Ascending aorta (tissue), 2 donors: ENCODE measurements at regions not wholly inside any gene's neighbourhood (a gene's known extent, or its start where the extent isn't known, plus 50 kb on each side); places are given as distances from the start of the nearest gene placed in this dataset.

Experiments
- DNase-seq, 2 donors: peaks; one replicate each; pipeline ENCODE4 v3.0.0-alpha.2; 2019; ENCODE audit warnings: low spot score in 2 of 2
- H3K27ac ChIP-seq, 2 donors: fragments of 200-600 bp; sonication (generic); one replicate each; pipeline ENCODE4 v1.5.1; 2016 to 2017; ENCODE audit warnings: mild to moderate bottlenecking in 1 of 2
- H3K27me3 ChIP-seq: fragments of 200-600 bp; sonication (generic); one replicate; pipeline ENCODE4 v1.5.1; 2017
- H3K36me3 ChIP-seq, 2 donors: fragments of 200-600 bp; sonication (generic); one replicate each; pipeline ENCODE4 v1.5.1; 2016
- H3K4me1 ChIP-seq, 2 donors: fragments of 200-600 bp; sonication (generic); one replicate each; pipeline ENCODE4 v1.5.1; 2016 to 2017; ENCODE audit warnings: mild to moderate bottlenecking in 1 of 2
- H3K4me3 ChIP-seq, 2 donors: fragments of 200-600 bp; sonication (generic); one replicate each; pipeline ENCODE4 v1.5.1; 2016 to 2017; ENCODE audit warnings: mild to moderate bottlenecking in 1 of 2
- H3K9me3 ChIP-seq, 2 donors: fragments of 200-600 bp; sonication (generic); one replicate each; pipeline ENCODE4 v1.5.1; 2016
- intact Hi-C: fragments of 100-400 bp; cut with DNase I; formaldehyde crosslinking; loops from one replicate; pipeline ENCODE4 v1.15.1; 2023
- TF ChIP-seq, protein P1 (sequence below), 3 experiments: fragments of 200-600 bp in 2 of 3; fragments of 450-650 bp in 1 of 3; sonication (generic) in 2 of 3; IDR thresholded peaks; one replicate each; pipeline ENCODE4 v1.5.1; 2016 to 2019; ENCODE audit warnings: antibody characterized with exemption in 3 of 3, mild to moderate bottlenecking in 1 of 3, moderate library complexity in 1 of 3

DNA sequence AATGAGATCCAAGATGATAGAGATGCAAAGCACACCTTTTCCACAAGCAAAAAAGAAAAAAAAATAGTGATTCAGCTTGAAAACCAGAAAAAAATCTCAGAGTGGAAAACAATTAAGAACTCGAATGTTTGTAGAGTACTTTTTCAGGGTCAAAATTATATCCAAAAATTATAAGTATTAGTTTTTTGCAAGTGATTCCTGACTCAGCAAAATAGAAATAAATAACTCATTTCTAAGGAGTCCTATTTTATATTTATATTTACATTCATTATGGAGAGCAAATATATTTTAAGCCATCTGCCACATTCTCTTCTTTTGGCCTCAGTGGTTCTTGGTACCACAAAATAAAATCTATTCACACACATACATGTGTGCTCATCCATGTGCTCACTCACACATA is 1011.8 kb upstream of the ARRDC3 start:
- Histone ChIP-seq H3K4me3 (no peak overlapping the region), H3K4me1 (no peaks in the 10 kb centered on the region), H3K9me3 (no peaks in the 10 kb centered on the region), H3K27ac (no peak overlapping the region), H3K36me3 (no peaks in the 10 kb centered on the region), H3K27me3 (no peaks in the 10 kb centered on the region)
- TF ChIP-seq, protein P1, sequence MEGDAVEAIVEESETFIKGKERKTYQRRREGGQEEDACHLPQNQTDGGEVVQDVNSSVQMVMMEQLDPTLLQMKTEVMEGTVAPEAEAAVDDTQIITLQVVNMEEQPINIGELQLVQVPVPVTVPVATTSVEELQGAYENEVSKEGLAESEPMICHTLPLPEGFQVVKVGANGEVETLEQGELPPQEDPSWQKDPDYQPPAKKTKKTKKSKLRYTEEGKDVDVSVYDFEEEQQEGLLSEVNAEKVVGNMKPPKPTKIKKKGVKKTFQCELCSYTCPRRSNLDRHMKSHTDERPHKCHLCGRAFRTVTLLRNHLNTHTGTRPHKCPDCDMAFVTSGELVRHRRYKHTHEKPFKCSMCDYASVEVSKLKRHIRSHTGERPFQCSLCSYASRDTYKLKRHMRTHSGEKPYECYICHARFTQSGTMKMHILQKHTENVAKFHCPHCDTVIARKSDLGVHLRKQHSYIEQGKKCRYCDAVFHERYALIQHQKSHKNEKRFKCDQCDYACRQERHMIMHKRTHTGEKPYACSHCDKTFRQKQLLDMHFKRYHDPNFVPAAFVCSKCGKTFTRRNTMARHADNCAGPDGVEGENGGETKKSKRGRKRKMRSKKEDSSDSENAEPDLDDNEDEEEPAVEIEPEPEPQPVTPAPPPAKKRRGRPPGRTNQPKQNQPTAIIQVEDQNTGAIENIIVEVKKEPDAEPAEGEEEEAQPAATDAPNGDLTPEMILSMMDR (IDR thresholded peaks at IDR 0.05), result no peak
- intact Hi-C loops, result no loop called here
- DNase-seq, result no peak

DNA sequence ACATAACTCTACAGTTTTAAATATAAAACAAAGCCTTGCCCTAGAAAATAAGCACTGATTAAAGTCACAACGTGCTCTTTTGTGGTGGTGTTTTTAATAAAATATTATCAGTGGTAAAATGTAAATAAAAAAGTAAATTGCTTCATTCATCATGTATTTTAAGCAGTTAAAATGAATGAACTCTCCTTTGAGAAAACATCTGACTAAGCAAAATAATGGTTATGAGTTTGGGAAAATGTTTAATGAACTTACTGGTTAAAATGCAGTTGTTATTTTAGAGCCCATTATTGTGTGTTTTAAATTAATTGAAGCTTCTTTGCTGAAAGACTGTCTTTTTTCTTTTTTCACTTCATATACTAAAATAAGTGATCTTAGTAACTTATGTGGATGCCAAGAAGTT is 1007.5 kb upstream of the ARRDC3 start:
- intact Hi-C loops, result no loop called here
- no peaks in the 10 kb centered on the region for H3K4me1 ChIP-seq
- DNase-seq, result no peak
- no peaks in the 10 kb centered on the region for H3K9me3 ChIP-seq
- H3K36me3 ChIP-seq, result no peaks in the 10 kb centered on the region
- H3K27me3 ChIP-seq, result no peaks in the 10 kb centered on the region
- no peak overlapping the region for H3K27ac ChIP-seq
- TF ChIP-seq, protein P1 (IDR thresholded peaks at IDR 0.05), result no peak
- no peak overlapping the region for H3K4me3 ChIP-seq

DNA sequence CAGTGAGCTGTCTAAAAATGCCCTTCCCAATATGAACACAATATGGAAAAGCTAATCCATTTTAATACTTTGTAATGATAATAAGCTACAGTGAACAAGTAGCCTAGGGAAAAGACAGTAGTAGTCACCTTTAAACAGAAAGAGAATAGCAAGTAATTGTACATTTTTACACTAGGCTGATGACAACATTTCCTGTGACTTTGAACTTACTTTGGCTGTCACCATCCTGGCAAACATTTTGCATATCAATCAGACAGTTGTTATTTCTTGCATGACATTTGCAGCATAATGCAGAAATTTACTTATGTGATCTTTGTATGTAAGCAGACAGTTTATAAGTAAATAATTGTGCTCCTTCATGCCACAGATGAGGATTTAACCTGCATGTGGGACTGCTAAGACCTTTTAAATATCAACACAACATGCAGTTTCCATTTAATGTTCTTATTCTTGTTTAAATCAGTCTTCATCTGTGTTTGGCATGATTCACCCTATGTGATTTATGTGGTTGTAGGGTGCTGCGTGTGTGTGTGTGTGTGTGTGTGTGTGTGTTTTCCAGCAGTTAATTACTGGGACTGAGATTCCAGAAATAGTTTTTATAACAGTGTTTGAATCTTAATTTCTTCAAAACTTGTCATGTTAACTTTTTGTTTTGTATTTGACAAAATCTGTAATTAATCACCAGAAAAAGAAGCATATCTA is 997.1 kb upstream of the ARRDC3 start:
- no peaks in the 10 kb centered on the region for H3K9me3 ChIP-seq
- H3K36me3 ChIP-seq, result no peaks in the 10 kb centered on the region
- intact Hi-C loops, result no loop called here
- TF ChIP-seq, protein P1 (IDR thresholded peaks at IDR 0.05), result no peak
- DNase-seq, result no peak
- H3K27me3 ChIP-seq, result no peaks in the 10 kb centered on the region
- no peak overlapping the region for H3K27ac ChIP-seq
- no peak overlapping the region for H3K4me3 ChIP-seq
- H3K4me1 ChIP-seq, result no peaks in the 10 kb centered on the region

DNA sequence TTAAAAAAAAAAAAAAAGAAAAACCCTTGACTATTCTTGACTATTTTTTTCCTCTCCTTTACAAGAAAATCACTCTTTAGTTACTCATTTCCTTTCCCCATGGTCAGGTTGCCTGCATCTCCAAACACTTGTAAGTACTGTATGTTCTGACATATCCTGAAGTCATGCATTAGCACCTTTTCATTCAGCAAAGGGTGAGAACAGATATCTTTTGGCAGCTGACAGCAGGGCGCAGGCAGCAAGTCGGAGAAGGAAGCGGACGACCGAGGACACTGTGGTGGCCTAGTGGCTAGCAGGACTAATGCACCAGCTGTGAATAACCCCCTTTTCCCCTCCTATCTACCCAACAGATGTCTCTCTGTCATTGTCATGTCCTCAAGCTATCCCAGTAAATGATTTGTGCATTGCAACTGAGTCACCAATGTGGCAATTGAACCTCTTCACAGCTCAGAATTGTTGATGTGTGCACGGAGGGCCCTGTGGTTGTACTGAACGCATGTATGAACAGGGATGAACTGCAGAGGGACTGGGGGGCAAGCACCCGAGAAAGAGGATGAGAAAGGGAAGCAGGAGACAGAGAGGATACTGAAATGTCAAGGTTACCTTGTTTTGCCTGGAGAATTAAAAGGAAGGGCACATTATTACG is 996.0 kb upstream of the ARRDC3 start:
- no peak overlapping the region for H3K4me3 ChIP-seq
- H3K4me1 ChIP-seq, result no peaks in the 10 kb centered on the region
- no peaks in the 10 kb centered on the region for H3K9me3 ChIP-seq
- no peak overlapping the region for H3K27ac ChIP-seq
- no peaks in the 10 kb centered on the region for H3K36me3 ChIP-seq
- DNase-seq, result no peak
- intact Hi-C loops, result no loop called here
- TF ChIP-seq, protein P1 (IDR thresholded peaks at IDR 0.05), result no peak
- H3K27me3 ChIP-seq, result no peaks in the 10 kb centered on the region

DNA sequence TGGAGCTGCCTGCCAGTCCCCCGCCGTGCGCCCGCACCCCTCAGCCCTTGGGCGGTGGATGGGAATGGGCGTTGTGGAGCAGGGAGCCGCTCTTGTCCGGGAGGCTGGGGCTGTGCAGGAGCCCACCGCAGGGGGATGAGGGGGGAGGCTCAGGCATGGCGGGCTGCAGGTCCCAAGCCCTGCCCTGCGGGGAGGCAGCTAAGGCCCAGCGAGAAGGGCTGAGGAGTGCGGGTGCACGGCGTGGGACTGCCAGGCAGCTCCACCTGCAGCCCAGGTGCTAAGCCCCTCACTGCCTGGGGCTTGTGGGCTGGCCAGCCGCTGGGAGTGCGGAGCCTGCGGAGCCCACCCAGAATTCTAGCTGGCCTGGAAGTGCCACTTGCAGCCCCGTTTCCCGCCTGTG is 991.7 kb upstream of the ARRDC3 start:
- DNase-seq, result no peak
- no peaks in the 10 kb centered on the region for H3K36me3 ChIP-seq
- no peak overlapping the region for H3K4me3 ChIP-seq
- intact Hi-C loops, result no loop called here
- no peaks in the 10 kb centered on the region for H3K4me1 ChIP-seq
- no peaks in the 10 kb centered on the region for H3K27me3 ChIP-seq
- TF ChIP-seq, protein P1 (IDR thresholded peaks at IDR 0.05), result no peak
- no peaks in the 10 kb centered on the region for H3K9me3 ChIP-seq
- no peak overlapping the region for H3K27ac ChIP-seq
